ENCODE measurements at regions not wholly inside any gene's neighbourhood (a gene's known extent, or its start where the extent isn't known, plus 50 kb on each side); places are given as distances from the start of the nearest gene placed in this dataset.
"Not testable (repeated sequence)": the region's sequence is repeated elsewhere in the genome, so short reads cannot be mapped to it uniquely, and the experiment has no call there.

DNA sequence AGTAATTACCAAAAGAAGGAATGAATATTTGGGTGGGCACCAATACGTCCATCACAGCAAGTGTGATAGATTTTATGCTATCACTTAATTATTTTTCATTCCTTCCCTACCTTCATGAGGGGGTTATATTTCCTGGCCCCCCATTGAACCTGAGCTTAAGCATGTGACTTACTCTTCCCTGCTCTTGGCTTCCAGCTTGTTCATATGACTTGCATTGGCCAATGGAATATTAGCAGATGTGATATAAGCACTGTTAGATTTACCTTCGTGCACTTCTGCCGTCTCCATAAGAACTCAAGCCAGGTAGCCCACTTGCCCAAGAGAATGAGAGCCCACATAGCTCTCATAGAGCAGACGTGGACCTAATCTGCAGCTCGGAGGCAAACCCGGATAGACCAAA lies 99.1 kb upstream of the SMARCA2 start:
- Mint-ChIP-seq H3K27me3 (peaks cover 8 to 45% (median 22%) of the 10 kb centered on the region in 5 donors), H3K36me3 (peaks cover 0 to 6% (median 0%) of the 10 kb centered on the region in 3 donors), H3K4me3 (no peak overlapping the region), H3K27ac (no peak overlapping the region), H3K9me3 (peaks cover 0 to 17% (median 4%) of the 10 kb centered on the region in 9 donors), H3K4me1 (no peaks in the 10 kb centered on the region)
- ATAC-seq (no peak), DNase-seq (no peak)
- POLR2A ChIA-PET = no interaction called here

DNA sequence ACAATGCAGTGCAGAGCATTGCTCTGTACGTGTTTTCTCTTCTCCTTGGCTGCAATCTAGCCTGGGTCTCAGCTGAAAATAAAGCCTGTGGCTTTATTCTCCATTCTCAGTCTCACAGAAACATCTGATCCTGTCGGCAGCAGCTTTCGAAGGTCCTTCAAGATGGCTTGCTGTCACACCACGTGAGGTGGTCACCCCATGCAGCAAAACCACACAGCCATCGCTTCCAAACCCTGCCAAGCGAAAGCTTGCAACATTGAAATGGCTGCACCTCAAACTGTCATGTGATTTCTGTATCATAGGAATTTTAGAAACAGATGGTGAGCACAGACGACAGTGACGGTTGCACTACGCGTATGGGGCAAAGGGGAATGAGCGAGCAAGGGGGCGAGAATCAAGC lies 98.5 kb upstream of the SMARCA2 start:
- no peak overlapping the region for H3K4me3 Mint-ChIP-seq
- peaks cover 0 to 14% (median 3%) of the 10 kb centered on the region in 9 donors for H3K9me3 Mint-ChIP-seq
- ATAC-seq (no peak), DNase-seq (no peak)
- no peaks in the 10 kb centered on the region for H3K4me1 Mint-ChIP-seq
- peak overlapping the region in 1 of 10 donors; percentile 15 for H3K27ac Mint-ChIP-seq
- peaks cover 0 to 3% (median 0%) of the 10 kb centered on the region in 3 donors for H3K36me3 Mint-ChIP-seq
- H3K27me3 Mint-ChIP-seq = peaks cover 8 to 45% (median 22%) of the 10 kb centered on the region in 5 donors
- POLR2A ChIA-PET = no interaction called here

DNA sequence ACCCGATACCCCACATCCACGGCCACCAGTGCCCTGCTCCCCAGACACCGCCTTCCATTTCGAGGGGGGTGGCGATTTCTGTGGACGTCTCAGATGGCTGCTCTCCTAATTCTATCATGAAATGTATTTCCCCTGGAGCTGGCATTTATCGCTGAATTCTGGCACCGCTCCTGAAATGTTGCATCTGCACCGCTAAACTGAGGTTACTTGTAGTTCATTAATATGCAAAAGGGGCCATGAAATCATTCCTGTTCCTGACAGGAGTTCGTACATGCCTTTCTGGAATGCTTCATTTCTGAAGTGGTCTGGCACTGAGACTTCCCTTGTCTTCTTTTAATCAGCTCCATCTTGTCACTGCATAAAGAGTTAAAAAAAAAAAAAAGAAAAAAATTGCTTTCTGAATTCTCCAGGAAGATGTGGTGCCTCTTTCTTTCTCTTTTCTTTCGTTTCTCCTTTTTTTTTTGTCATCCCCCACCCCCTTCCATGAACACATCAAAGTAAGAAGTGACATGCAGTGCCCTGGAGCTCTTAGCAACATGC lies 97.7 kb upstream of the SMARCA2 start:
- DNase-seq (no peak), ATAC-seq (no peak)
- Mint-ChIP-seq H3K4me1 (no peaks in the 10 kb centered on the region), H3K4me3 (no peak overlapping the region), H3K27ac (no peak overlapping the region), H3K36me3 (peaks cover 0 to 2% (median 0%) of the 10 kb centered on the region in 3 donors), H3K27me3 (peaks cover 8 to 45% (median 22%) of the 10 kb centered on the region in 5 donors), H3K9me3 (peaks cover 0 to 6% (median 0%) of the 10 kb centered on the region in 9 donors)
- POLR2A ChIA-PET = no interaction called here

DNA sequence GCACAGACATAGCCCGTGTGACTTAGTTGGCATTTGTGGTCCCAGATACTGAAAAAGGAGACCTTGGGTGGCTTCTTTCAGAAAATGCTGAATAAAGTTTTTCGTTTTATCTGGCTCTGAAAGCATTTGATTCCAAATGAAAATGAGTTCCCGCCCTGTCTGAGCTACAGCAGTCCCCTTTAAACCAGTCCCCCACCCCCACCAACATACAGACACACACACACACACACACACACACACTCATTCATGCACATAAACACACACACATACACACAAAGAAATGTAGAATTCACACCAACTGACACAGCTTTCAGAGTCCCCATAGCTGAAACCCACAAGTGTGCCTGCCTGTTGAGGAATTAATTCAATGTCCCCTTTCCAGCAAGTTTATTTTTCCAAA lies 97.0 kb upstream of the SMARCA2 start:
- ATAC-seq (no peak), DNase-seq (no peak)
- no peaks in the 10 kb centered on the region for H3K4me1 Mint-ChIP-seq
- H3K36me3 Mint-ChIP-seq = peaks cover 0 to 2% (median 0%) of the 10 kb centered on the region in 3 donors
- POLR2A ChIA-PET = no interaction called here
- peaks cover 0 to 2% (median 0%) of the 10 kb centered on the region in 9 donors for H3K9me3 Mint-ChIP-seq
- H3K27me3 Mint-ChIP-seq = peaks cover 8 to 45% (median 22%) of the 10 kb centered on the region in 5 donors
- no peak overlapping the region for H3K4me3 Mint-ChIP-seq
- peak overlapping the region in 1 of 10 donors; percentile 3 for H3K27ac Mint-ChIP-seq

DNA sequence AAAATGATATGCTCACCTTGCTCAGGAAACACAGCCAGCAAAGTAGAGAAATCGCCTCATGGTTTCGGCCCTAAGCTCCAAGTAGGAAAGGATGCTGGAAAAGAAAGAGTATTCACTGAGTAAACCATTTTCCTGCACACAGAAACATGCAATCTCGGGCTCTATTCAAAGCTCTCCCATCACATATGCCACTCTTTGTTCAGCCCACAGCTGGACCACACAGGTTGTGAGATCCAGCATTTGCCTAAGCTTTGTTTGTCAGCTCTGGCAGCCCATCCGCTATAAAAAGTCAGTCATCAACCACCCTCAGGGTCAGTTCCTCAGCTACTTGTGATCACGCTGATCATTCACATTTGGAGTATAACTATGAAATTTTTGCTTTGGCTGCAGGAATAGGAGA lies 96.5 kb upstream of the SMARCA2 start:
- POLR2A ChIA-PET = no interaction called here
- no peak for ATAC-seq
- Mint-ChIP-seq H3K9me3 (peaks cover 0 to 2% (median 0%) of the 10 kb centered on the region in 9 donors), H3K27me3 (peaks cover 8 to 45% (median 22%) of the 10 kb centered on the region in 5 donors), H3K4me1 (no peaks in the 10 kb centered on the region), H3K27ac (no peak overlapping the region), H3K36me3 (peaks cover 0 to 2% (median 0%) of the 10 kb centered on the region in 3 donors), H3K4me3 (no peak overlapping the region)
- no peak for DNase-seq

DNA sequence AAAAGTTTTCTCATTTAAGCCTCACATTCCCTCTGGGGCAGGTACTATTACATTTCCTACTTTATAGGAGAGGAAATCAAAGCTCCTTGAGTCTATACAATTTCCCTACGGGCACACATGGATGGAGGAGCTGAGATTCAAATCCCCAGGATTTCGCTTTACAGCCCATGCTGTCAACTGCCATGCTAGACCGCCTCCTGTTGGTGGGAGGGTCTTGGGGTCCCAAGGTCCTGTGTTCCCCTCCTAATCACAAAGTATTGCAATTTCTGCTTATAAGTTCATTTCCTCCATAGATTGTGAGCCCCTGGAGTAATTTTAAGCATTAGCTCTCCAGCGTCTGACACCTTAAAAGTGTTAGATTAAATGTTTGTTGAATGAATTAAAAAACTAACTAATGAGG lies 95.9 kb upstream of the SMARCA2 start:
- Mint-ChIP-seq H3K4me3 (no peak overlapping the region), H3K27ac (no peak overlapping the region), H3K9me3 (peaks cover 0 to 2% (median 0%) of the 10 kb centered on the region in 9 donors), H3K36me3 (peaks cover 0 to 2% (median 0%) of the 10 kb centered on the region in 3 donors), H3K27me3 (peaks cover 8 to 45% (median 22%) of the 10 kb centered on the region in 5 donors), H3K4me1 (no peaks in the 10 kb centered on the region)
- POLR2A ChIA-PET = no interaction called here
- no peak for ATAC-seq
- no peak for DNase-seq

DNA sequence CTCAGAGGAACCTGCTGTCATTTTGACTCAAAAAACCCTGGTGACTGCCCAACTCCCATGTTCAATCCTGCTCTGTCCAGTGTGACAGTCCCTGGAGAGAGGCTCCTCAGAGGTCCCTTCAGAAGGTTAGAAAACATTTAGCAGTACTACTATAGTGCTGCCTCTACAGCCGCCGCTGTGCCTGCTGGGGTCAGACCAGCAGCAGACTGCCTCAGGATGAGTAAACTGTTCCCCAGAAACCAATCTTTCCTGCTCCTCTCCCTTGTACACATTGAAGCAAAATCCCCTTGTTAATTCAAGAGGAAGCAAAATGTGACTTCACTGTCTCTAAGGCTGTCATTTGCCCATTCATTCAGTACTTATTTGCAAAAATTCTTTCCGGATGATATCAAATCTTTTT lies 94.8 kb upstream of the SMARCA2 start:
- H3K4me3 Mint-ChIP-seq = no peak overlapping the region
- H3K9me3 Mint-ChIP-seq = peaks cover 0 to 2% (median 0%) of the 10 kb centered on the region in 9 donors
- POLR2A ChIA-PET = no interaction called here
- no peaks in the 10 kb centered on the region for H3K4me1 Mint-ChIP-seq
- no peak overlapping the region for H3K27ac Mint-ChIP-seq
- peaks cover 0 to 2% (median 0%) of the 10 kb centered on the region in 3 donors for H3K36me3 Mint-ChIP-seq
- H3K27me3 Mint-ChIP-seq = peaks cover 8 to 45% (median 22%) of the 10 kb centered on the region in 5 donors
- no peak for ATAC-seq
- no peak for DNase-seq

DNA sequence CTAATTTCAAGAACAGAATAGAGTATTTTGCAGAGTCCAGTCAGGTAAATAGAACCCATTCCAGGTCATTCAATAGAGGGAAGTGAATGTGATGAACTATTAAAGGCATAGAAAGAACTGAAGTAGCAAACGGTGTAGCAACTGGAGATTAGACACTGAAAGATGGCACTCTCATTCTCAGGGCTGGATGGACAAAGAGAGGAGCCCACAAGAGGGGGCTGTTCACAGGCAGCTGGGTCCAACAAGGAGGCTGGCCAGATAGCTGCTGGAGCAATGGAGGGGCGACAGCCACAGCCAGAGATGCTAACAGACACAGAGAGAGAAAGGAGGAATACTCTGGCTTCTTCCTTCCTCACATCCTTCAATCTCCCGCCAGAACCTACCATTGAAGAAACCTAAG lies 93.1 kb upstream of the SMARCA2 start:
- Mint-ChIP-seq H3K4me1 (no peaks in the 10 kb centered on the region), H3K27me3 (peaks cover 8 to 37% (median 14%) of the 10 kb centered on the region in 5 donors), H3K4me3 (no peak overlapping the region), H3K9me3 (peaks cover 0 to 2% (median 0%) of the 10 kb centered on the region in 9 donors), H3K27ac (no peak overlapping the region), H3K36me3 (peaks cover 0 to 2% (median 0%) of the 10 kb centered on the region in 3 donors)
- DNase-seq (no peak), ATAC-seq (no peak)
- POLR2A ChIA-PET = no interaction called here

DNA sequence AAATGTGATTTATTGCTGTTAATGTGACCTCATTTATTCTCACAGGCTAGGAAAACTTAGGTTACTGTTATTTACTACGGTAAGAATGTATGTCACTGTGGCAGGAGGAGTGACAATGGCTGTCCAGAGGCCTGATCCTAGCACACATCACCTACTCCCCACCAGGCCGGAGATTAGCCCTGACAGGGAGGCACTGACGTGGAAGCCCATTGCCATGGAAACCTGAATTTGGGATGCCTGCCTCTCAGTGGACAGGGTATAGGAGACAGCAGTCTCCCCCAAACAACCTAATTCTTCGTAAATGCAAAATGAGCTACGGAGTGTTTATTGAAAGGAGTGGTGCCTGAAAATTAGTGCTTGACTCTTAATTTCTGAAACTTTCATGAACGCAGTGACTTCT lies 87.6 kb upstream of the SMARCA2 start:
- Mint-ChIP-seq H3K27ac (no peak overlapping the region), H3K9me3 (peaks cover 0 to 2% (median 0%) of the 10 kb centered on the region in 9 donors), H3K4me1 (peaks cover 0 to 2% (median 0%) of the 10 kb centered on the region in 4 donors), H3K27me3 (peaks cover 0 to 4% (median 0%) of the 10 kb centered on the region in 5 donors), H3K36me3 (no peaks in the 10 kb centered on the region), H3K4me3 (no peak overlapping the region)
- POLR2A ChIA-PET = no interaction called here
- ATAC-seq (no peak), DNase-seq (no peak)

DNA sequence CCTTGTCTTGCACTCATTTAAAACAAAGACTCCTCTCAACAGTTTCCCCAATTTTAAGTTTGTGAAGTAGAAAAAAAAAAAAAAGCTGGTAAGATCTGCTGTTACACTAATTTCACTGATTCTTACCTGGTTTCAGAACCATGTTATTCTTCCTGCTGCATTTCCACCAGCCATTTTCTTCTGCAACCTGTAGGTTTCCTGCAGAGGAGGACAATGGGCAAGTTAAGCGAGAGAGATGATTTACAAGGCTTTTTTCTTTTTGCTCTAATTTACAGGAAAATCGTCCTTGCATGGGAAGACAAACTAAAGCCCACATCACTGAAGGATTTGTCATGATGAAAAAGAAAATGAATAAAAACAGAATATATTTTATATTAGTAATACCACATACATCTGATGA lies 86.0 kb upstream of the SMARCA2 start:
- POLR2A ChIA-PET = no interaction called here
- H3K4me1 Mint-ChIP-seq = peaks cover 0 to 2% (median 0%) of the 10 kb centered on the region in 4 donors
- H3K27me3 Mint-ChIP-seq = peaks cover 0 to 4% (median 0%) of the 10 kb centered on the region in 5 donors
- ATAC-seq (no peak), DNase-seq (no peak)
- peaks cover 0 to 3% (median 0%) of the 10 kb centered on the region in 9 donors for H3K9me3 Mint-ChIP-seq
- H3K4me3 Mint-ChIP-seq = no peak overlapping the region
- no peaks in the 10 kb centered on the region for H3K36me3 Mint-ChIP-seq
- no peak overlapping the region for H3K27ac Mint-ChIP-seq

DNA sequence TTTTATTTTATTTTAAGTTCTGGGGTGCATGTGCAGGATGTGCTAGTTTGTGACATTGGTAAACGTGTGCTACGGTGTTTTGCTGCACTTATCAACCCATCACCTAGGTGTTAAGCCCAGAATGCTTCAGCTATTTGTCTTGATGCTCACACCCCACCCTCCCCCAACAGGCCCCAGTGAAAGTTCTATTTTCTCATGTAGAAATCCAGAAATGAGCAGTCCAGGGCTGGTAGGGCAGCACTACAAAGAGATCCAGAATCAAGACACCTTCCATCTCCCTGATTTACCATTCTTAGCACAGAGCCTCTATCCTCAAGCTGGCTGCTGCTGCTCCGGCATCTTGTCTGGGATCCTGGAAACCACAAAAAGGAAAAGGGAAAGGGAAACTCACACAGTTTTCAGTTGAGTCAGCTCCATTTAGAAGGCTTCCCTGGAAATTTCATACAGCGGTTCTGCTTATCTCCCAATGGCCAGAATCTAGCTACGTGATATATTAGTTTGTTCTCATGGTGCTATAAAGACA lies 85.4 kb upstream of the SMARCA2 start:
- Mint-ChIP-seq H3K36me3 (peaks cover 0 to under 1% (median 0%) of the 10 kb centered on the region in 3 donors), H3K4me3 (peak overlapping the region in 1 of 10 donors; percentile 19), H3K9me3 (peaks cover 0 to 3% (median 0%) of the 10 kb centered on the region in 9 donors), H3K27ac (no peak overlapping the region), H3K4me1 (peaks cover 0 to 2% (median 0%) of the 10 kb centered on the region in 4 donors), H3K27me3 (peaks cover 0 to 4% (median 0%) of the 10 kb centered on the region in 5 donors)
- POLR2A ChIA-PET = no interaction called here
- DNase-seq = no peak
- ATAC-seq = no peak

DNA sequence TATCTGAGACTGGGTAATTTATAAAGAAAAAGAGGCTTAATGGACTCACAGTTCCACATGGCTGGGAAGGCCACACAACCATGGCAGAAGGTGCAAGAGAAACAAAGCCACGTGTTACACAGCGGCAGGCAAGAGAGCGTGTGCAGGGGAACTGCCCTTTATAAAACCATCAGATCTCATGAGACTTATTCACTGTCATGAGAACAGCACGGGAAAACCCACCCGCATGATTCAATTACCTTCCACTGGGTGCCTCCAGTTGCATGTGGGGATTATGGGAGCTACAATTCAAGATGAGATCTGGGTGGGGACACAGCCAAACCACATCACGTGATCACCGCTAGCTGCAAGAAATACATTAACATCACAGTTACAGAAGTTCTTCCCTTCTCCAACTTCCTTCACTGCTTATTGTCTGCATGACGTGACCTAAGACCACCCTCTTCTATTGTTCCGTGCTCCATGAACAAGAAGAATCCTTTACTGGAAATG lies 84.9 kb upstream of the SMARCA2 start:
- H3K36me3 Mint-ChIP-seq, POLR2A ChIA-PET, H3K27ac Mint-ChIP-seq, H3K4me1 Mint-ChIP-seq, H3K27me3 Mint-ChIP-seq, H3K9me3 Mint-ChIP-seq, ATAC-seq, DNase-seq: not testable (repeated sequence)
- peak overlapping the region in 1 of 10 donors; percentile 19 for H3K4me3 Mint-ChIP-seq

DNA sequence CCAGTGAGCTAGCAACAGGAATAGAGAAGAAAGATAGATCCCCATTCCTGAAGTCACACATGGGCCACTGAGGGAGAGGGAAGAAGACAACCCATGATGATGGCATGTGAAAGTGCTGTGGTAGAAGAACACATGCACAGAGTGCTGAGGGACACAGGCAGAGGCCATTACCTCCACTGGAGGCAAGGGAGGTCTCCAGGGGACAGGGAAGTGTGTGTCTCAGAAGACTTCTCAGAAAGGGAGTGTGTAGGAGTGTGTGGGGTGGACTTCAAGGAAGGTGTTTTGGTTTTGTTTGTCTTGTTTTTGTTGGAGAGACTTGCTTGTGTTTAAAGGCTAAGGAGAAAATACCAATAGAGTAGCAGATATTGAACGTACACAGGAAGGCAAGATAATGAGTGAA lies 77.0 kb upstream of the SMARCA2 start:
- Mint-ChIP-seq H3K36me3 (peaks cover 0 to 2% (median 0%) of the 10 kb centered on the region in 3 donors), H3K4me3 (no peak overlapping the region), H3K27me3 (peaks cover 0 to 9% (median 4%) of the 10 kb centered on the region in 5 donors), H3K27ac (no peak overlapping the region), H3K9me3 (no peaks in the 10 kb centered on the region), H3K4me1 (peaks cover 0 to 5% (median 2%) of the 10 kb centered on the region in 4 donors)
- POLR2A ChIA-PET = no interaction called here
- no peak for ATAC-seq
- no peak for DNase-seq

All from naive thymus-derived CD8-positive, alpha-beta T cell (primary cell).